Activated naive CD4-positive, alpha-beta T cell treated with Interleukin-2 at 50 U/mL for 16 hours (primary cell): ENCODE measurements at regions not wholly inside any gene's neighbourhood (a gene's known extent, or its start where the extent isn't known, plus 50 kb on each side); places are given as distances from the start of the nearest gene placed in this dataset.

ENCODE experiments used
- DNase-seq: peaks from one replicate; pipeline ENCODE4 v3.0.0-alpha.2; 2020

GRCh38 chr1:58308206-58308605 lies 238.3 kb downstream of the OMA1 start:
- DNase-seq = no peak

- no peak for DNase-seq
Observed at GRCh38 chr1:58307431-58307830, 239.1 kb downstream of the OMA1 start.

DNA sequence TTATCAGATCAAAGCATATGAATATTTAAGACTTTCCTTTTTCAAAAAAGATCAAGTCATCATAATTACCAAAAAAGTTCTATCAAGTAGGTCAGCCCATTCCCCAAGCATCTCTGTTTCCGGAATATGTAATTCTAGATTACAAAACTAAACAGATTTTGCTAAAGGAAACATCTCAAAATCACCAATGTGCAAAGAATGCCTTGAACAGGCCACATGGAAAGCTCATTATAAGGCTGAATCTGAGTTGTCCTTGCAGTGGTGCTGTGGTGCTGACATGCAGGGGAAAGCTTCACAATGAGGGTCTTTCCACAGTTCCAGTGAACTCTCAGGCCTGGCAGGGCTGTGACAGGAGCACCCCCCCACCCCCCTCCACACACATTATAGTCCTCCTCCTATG lies 240.9 kb downstream of the OMA1 start:
- no peak for DNase-seq

DNA sequence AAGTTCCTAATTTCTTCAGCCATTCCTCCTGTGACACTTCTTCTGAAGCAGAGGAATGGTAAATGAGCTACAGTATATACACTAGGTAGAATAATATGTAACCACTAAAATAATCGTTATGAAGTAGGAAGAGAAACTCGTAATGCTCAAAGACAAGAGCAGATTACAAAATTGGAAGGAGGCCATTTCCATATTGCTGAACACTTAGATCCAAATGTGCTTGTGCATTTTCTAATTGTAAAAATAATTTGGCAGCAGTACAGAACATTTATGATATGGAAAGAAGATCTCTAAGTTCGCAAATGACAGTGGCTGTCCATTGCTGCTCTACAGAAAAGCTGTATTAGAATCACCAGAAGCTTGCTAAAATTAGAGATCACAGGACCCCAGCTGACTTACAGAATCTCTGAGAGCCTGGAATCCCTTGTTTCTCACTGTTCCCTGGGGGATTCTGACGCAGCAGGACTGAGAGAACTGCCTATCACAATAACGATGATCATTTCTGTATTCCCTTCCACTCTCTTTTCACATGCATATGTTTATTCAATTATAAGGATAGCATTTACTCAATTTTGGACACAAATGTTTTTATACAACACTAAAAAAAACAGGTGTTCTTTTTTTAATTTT lies 242.1 kb downstream of the OMA1 start:
- no peak for DNase-seq

- no peak for DNase-seq
Observed at GRCh38 chr1:58303841-58304240, 242.7 kb downstream of the OMA1 start.

GRCh38 chr1:58293388-58293787 lies 253.1 kb downstream of the OMA1 start:
- no peak for DNase-seq

- DNase-seq = no peak
Observed at GRCh38 chr1:58290685-58291372, 255.7 kb downstream of the OMA1 start.

DNA sequence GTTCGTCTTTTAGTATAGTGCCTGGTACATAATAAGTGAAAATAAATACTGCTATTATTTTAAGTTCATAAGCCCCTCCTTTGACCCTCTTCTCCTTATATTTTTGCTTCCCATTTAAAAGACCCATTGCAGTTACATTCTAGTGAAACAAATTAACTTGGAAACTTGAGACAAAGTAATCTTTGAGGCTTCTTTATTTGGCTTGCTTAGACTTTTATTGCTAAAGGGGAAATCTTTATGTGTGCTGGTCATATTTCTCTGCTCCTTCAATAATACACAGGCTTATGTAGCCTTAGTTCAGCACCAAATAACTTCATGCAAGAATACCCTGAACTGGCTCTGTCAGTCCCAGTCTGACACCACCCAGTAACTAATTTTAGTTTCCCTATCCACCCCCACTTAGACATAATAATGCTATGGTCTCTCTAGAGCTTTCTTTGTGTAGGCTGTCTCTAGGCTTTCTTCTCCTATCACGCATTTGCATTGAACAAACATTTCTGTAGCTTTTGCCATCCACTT lies 257.8 kb downstream of the OMA1 start:
- no peak for DNase-seq

GRCh38 chr1:58287894-58288623 lies 258.5 kb downstream of the OMA1 start:
- no peak for DNase-seq

DNA sequence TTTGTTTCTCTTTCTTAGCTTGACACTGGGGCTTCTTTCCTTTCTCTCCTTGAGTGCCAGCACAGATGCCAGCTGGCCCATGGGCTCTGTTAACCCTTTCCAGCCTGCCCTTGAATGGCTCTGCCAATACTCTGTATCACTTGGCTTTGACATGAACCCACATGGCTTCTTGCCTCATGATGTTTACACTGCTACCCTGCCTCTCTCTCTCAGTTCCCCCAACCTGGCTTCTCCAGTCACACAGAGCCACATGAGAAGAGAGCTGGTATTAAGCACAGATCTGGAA lies 262.4 kb downstream of the OMA1 start:
- DNase-seq = no peak

- DNase-seq = no peak
Observed at GRCh38 chr1:58283388-58284224, 262.9 kb downstream of the OMA1 start.

- DNase-seq = no peak
Observed at GRCh38 chr1:58282623-58283387, 263.7 kb downstream of the OMA1 start.

- no peak for DNase-seq
Observed at GRCh38 chr1:58266242-58266641, 280.3 kb downstream of the OMA1 start.

- no peak for DNase-seq
Observed at GRCh38 chr1:58264462-58264861, 282.1 kb downstream of the OMA1 start.

DNA sequence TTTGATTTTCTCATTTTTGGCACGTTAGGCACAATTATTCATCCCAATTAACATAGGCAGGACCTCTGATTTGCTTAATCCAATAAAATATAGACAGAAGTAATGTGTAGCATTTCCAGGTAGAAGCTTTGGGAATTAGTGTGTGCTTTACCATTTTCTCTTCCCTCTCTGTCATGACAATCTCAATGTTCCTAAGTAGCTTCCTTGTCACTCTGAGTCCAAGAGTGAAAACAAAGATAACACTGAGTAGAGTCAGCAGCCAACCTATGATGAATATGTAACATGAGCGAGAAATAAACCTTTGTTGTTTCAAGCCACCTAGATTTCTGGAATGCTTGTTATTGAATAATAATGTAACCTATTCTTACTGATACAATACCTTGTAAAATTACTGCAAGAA lies 283.8 kb downstream of the OMA1 start:
- no peak for DNase-seq

- DNase-seq = no peak
Observed at GRCh38 chr1:58258082-58258481, 288.4 kb downstream of the OMA1 start.

- no peak for DNase-seq
Observed at GRCh38 chr1:58257003-58257402, 289.5 kb downstream of the OMA1 start.

DNA sequence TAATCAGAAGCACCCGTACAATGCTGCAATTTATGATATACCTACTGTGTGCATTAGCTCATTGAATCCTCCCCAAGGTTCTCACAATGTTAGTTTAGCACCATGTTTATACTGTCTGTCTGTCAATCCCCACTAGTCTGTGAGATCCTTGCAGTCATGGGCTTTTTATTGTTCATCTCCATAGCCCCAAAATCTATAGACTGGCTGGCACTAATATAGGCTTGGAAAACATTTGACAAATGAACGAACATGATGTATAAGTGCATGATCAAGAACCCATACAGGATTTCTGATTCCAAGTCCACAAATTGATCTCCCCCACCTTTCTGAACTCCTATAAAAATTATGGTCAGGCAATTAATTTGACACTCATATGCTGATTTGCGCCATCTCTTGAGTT lies 290.0 kb downstream of the OMA1 start:
- DNase-seq = no peak

DNA sequence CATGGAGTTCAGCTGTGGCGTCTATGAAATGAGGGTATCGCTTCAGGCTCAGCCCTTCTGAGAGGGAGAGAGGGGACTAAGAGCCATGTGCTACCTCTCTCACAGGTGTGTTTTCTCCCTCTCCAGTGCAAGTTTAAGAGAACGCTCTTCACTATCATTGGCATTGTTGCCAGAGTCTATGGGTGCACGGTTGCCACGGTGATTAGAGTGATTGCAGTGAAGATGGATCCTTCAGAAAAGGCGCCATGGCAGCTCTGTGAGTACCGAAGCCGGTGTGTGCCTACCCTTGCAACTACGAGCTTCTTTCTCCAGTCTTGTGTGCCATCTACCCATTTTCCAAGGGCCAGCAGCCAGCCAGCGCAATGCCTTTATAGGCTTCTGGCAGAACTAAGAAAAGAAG lies 290.5 kb downstream of the OMA1 start:
- DNase-seq = no peak

- no peak for DNase-seq
Observed at GRCh38 chr1:58255192-58255591, 291.3 kb downstream of the OMA1 start.

GRCh38 chr1:58251430-58252073 lies 295.0 kb downstream of the OMA1 start:
- DNase-seq = no peak

DNA sequence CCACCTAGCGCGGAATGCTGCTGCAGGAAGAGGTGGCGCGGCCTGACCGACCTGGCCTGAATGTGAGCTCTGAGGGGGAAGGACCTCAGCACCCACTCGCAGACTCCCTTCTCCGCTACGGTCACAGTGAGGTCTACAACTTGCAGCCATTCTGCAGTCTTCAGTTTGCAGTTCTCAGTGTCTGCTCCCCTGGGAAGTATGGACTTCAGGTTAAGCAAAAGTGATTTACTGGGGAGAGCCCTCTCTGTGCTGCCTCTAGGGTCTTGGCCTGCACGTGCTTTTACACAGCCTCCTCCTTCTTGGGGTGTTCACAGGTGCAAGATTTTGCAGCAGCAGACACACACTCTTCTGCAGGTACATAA lies 296.0 kb downstream of the OMA1 start:
- no peak for DNase-seq
